Uterus (tissue), 3 donors: ENCODE measurements at regions not wholly inside any gene's neighbourhood (a gene's known extent, or its start where the extent isn't known, plus 50 kb on each side); places are given as distances from the start of the nearest gene placed in this dataset.

Experiments used
- DNase-seq, 2 donors: peaks; one replicate each; pipeline ENCODE4 v3.0.0-alpha.2; 2019 to 2020
- H3K27ac ChIP-seq, 2 donors: fragments of 200-600 bp; sonication (generic); 1 replicate in 1 of 2; 2 replicates in 1 of 2; pipeline ENCODE4 v1.5.1; 2016 to 2018
- H3K27me3 ChIP-seq, 2 donors: fragments of 200-600 bp; sonication (generic); one replicate each; pipeline ENCODE4 v1.5.1; 2018 to 2019; ENCODE audit warnings: control low read depth in 1 of 2
- H3K36me3 ChIP-seq, 2 donors: fragments of 200-600 bp; sonication (generic); one replicate each; pipeline ENCODE4 v1.5.1; 2019; ENCODE audit warnings: control low read depth in 1 of 2
- H3K4me1 ChIP-seq, 2 donors: fragments of 200-600 bp; sonication (generic); one replicate each; pipeline ENCODE4 v1.5.1; 2018 to 2019; ENCODE audit warnings: control low read depth in 1 of 2
- H3K4me3 ChIP-seq, 2 donors: fragments of 200-600 bp; sonication (generic); 1 replicate in 1 of 2; 2 replicates in 1 of 2; pipeline ENCODE4 v1.5.1; 2018 to 2019; ENCODE audit warnings: mild to moderate bottlenecking in 1 of 2
- H3K9me3 ChIP-seq, 2 donors: fragments of 200-600 bp; sonication (generic); one replicate each; pipeline ENCODE4 v1.5.1; 2019; ENCODE audit warnings: control low read depth in 1 of 2
- POLR2A ChIP-seq, 2 donors: fragments of 450-650 bp; IDR thresholded peaks; one replicate each; pipeline ENCODE4 v1.6.1; 2016; ENCODE audit warnings: antibody characterized with exemption in 2 of 2, mild to moderate bottlenecking in 1 of 2, moderate library complexity in 1 of 2
- intact Hi-C: fragments of 100-400 bp; cut with DNase I; formaldehyde crosslinking; loops from one replicate; pipeline ENCODE4 v1.15.1; 2023; ENCODE audit warnings: low total_unique reads
- TF ChIP-seq, protein P1 (sequence below), 4 experiments: fragments of 200-600 bp in 2 of 4; fragments of 450-650 bp in 2 of 4; sonication (generic) in 2 of 4; IDR thresholded peaks; one replicate each; pipeline ENCODE4 v1.5.1; 2016 to 2019; ENCODE audit warnings: antibody characterized with exemption in 4 of 4, mild to moderate bottlenecking in 2 of 4, moderate library complexity in 1 of 4
- donor health status: DM: yes; HTN: yes; CAD: no.

GRCh38 chr1:37246631-37247030, 212.3 kb upstream of the GRIK3 start:
- no peak overlapping the region for H3K4me3 ChIP-seq
- no peaks in the 10 kb centered on the region for H3K27me3 ChIP-seq
- intact Hi-C loops: no loop called here
- no peak for DNase-seq
- H3K36me3 ChIP-seq: no peaks in the 10 kb centered on the region
- TF ChIP-seq, protein P1, sequence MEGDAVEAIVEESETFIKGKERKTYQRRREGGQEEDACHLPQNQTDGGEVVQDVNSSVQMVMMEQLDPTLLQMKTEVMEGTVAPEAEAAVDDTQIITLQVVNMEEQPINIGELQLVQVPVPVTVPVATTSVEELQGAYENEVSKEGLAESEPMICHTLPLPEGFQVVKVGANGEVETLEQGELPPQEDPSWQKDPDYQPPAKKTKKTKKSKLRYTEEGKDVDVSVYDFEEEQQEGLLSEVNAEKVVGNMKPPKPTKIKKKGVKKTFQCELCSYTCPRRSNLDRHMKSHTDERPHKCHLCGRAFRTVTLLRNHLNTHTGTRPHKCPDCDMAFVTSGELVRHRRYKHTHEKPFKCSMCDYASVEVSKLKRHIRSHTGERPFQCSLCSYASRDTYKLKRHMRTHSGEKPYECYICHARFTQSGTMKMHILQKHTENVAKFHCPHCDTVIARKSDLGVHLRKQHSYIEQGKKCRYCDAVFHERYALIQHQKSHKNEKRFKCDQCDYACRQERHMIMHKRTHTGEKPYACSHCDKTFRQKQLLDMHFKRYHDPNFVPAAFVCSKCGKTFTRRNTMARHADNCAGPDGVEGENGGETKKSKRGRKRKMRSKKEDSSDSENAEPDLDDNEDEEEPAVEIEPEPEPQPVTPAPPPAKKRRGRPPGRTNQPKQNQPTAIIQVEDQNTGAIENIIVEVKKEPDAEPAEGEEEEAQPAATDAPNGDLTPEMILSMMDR (IDR thresholded peaks at IDR 0.05): no peak
- TF ChIP-seq POLR2A (IDR thresholded peaks at IDR 0.05): no peak
- no peak overlapping the region for H3K27ac ChIP-seq
- H3K4me1 ChIP-seq: no peaks in the 10 kb centered on the region
- no peaks in the 10 kb centered on the region for H3K9me3 ChIP-seq

DNA sequence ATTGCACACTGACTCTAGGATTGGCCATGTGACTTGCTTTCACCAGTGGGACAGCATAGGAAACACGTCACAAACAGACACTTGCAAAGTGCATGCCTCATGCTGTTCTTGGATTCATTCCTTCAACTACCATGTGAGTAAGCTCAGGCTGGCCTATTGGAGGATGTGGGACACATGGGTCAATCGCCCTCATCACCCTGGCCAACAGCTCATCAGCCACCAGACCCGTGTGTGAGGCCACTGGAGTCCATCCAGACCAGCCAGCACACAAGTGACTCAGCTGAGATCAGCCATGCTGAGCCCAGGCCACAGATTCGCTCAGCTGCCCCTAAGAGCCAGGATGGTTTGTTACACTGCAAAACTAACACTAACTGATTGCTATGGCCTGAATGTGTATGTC, 216.1 kb upstream of the GRIK3 start:
- no peaks in the 10 kb centered on the region for H3K27me3 ChIP-seq
- no peaks in the 10 kb centered on the region for H3K36me3 ChIP-seq
- no peak overlapping the region for H3K27ac ChIP-seq
- H3K9me3 ChIP-seq: no peaks in the 10 kb centered on the region
- H3K4me1 ChIP-seq: no peaks in the 10 kb centered on the region
- H3K4me3 ChIP-seq: no peak overlapping the region
- no peak for DNase-seq
- intact Hi-C loops: no loop called here
- TF ChIP-seq, protein P1 (IDR thresholded peaks at IDR 0.05): no peak
- no peak for TF ChIP-seq POLR2A (IDR thresholded peaks at IDR 0.05)

DNA sequence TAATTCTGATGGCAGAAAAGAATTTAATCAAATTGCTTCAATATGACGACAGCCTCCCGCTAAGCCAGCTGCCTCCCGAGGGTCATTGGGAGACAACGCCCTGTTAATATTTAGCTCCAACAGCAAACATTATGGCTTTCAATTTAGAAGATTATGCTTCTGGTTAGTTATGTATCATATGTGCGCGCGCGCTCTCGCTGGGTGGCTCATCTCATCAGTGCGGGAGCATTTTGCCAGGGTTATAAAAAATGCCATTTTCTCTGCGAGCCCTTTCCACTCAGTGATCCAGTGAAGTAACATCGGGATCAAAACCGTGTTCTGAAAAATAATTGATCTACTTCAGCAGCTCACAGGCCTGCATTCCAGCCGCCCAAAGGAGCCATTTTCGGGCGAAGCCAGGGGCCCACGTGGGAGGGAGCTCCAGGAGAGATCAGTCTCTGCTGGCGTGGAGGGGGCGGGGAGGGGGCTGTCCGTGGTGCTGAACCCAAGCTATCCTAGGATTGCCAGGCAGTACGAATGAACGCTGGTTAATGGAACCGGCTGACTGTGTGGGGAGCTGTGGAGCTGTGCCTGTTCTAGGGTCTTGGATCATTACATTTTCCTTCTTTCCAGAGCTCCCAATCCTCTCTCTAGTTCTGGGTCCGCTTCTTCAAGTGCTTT, 219.1 kb upstream of the ZC3H12A start:
- no peak for DNase-seq
- TF ChIP-seq, protein P1 (IDR thresholded peaks at IDR 0.05): no peak
- no peak for TF ChIP-seq POLR2A (IDR thresholded peaks at IDR 0.05)
- H3K4me3 ChIP-seq: no peak overlapping the region
- H3K27me3 ChIP-seq: peaks cover 0 to 8% of the 10 kb centered on the region in 2 donors
- no peaks in the 10 kb centered on the region for H3K4me1 ChIP-seq
- intact Hi-C loops: no loop called here
- no peak overlapping the region for H3K27ac ChIP-seq
- H3K36me3 ChIP-seq: no peaks in the 10 kb centered on the region
- H3K9me3 ChIP-seq: no peaks in the 10 kb centered on the region

GRCh38 chr1:37255868-37256267, 218.5 kb upstream of the ZC3H12A start:
- no peak for DNase-seq
- Histone ChIP-seq H3K4me1 (no peaks in the 10 kb centered on the region), H3K4me3 (no peak overlapping the region), H3K36me3 (no peaks in the 10 kb centered on the region), H3K9me3 (no peaks in the 10 kb centered on the region), H3K27ac (no peak overlapping the region), H3K27me3 (peaks cover 0 to 8% of the 10 kb centered on the region in 2 donors)
- intact Hi-C loops: no loop called here
- no peak for TF ChIP-seq POLR2A (IDR thresholded peaks at IDR 0.05)
- TF ChIP-seq, protein P1 (IDR thresholded peaks at IDR 0.05): no peak

GRCh38 chr1:37257646-37258045, 216.7 kb upstream of the ZC3H12A start:
- Histone ChIP-seq H3K36me3 (no peaks in the 10 kb centered on the region), H3K27ac (no peak overlapping the region), H3K9me3 (no peaks in the 10 kb centered on the region), H3K4me3 (no peak overlapping the region), H3K4me1 (no peaks in the 10 kb centered on the region), H3K27me3 (peaks cover 0 to 8% of the 10 kb centered on the region in 2 donors)
- DNase-seq: no peak
- TF ChIP-seq POLR2A (IDR thresholded peaks at IDR 0.05): no peak
- TF ChIP-seq, protein P1 (IDR thresholded peaks at IDR 0.05): no peak
- intact Hi-C loops: no loop called here
